ENCODE measurements at regions not wholly inside any gene's neighbourhood (a gene's known extent, or its start where the extent isn't known, plus 50 kb on each side); places are given as distances from the start of the nearest gene placed in this dataset.
A peak's percentile ranks its signal among the peaks of the same experiment; 100 is the strongest.
"Not testable (repeated sequence)": the region's sequence is repeated elsewhere in the genome, so short reads cannot be mapped to it uniquely, and the experiment has no call there.

GRCh38 chr9:78695519-78695918 is 398.6 kb downstream of the PSAT1 start:
- Histone ChIP-seq H3K4me3 (ENCODE audit: low read length) (no peak overlapping the region), H3K4me1 (ENCODE audit: control insufficient read depth, insufficient read depth, low read length) (no peaks in the 10 kb centered on the region), H3K9me3 (ENCODE audit: control insufficient read depth, low read length) (no peaks in the 10 kb centered on the region), H3K36me3 (ENCODE audit: control insufficient read depth, insufficient read depth, low read length, severe bottlenecking) (no peaks in the 10 kb centered on the region), H3K27me3 (replicated peaks; ENCODE audit: control insufficient read depth, insufficient read depth, low read length) (no peaks in the 10 kb centered on the region), H3K9ac (ENCODE audit: low read length) (no peak overlapping the region)
- DNase-seq (ENCODE audit: low read depth), result no peak

GRCh38 chr9:78697618-78698017 is 400.7 kb downstream of the PSAT1 start:
- no peak overlapping the region for H3K9ac ChIP-seq (ENCODE audit: low read length)
- H3K27me3 ChIP-seq (replicated peaks; ENCODE audit: control insufficient read depth, insufficient read depth, low read length), result no peaks in the 10 kb centered on the region
- H3K4me3 ChIP-seq (ENCODE audit: low read length), result no peak overlapping the region

GRCh38 chr9:78698371-78698770 is 401.4 kb downstream of the PSAT1 start:
- Histone ChIP-seq H3K27me3 (replicated peaks; ENCODE audit: control insufficient read depth, insufficient read depth, low read length) (no peaks in the 10 kb centered on the region), H3K9ac (ENCODE audit: low read length) (no peak overlapping the region), H3K36me3 (ENCODE audit: control insufficient read depth, insufficient read depth, low read length, severe bottlenecking) (no peaks in the 10 kb centered on the region), H3K9me3 (ENCODE audit: control insufficient read depth, low read length) (no peaks in the 10 kb centered on the region), H3K4me1 (ENCODE audit: control insufficient read depth, insufficient read depth, low read length) (no peaks in the 10 kb centered on the region), H3K4me3 (ENCODE audit: low read length) (no peak overlapping the region)
- no peak for DNase-seq (ENCODE audit: low read depth)

More at GRCh38 chr9:78697618-78698017, 400.7 kb downstream of the PSAT1 start:
- peak; percentile 24 for DNase-seq (ENCODE audit: low read depth)
- no peaks in the 10 kb centered on the region for H3K36me3 ChIP-seq (ENCODE audit: control insufficient read depth, insufficient read depth, low read length, severe bottlenecking)
- H3K9me3 ChIP-seq (ENCODE audit: control insufficient read depth, low read length), result no peaks in the 10 kb centered on the region
- H3K4me1 ChIP-seq (ENCODE audit: control insufficient read depth, insufficient read depth, low read length), result no peaks in the 10 kb centered on the region

- not testable (repeated sequence) for H3K9ac ChIP-seq (ENCODE audit: low read length); H3K36me3 ChIP-seq (ENCODE audit: control insufficient read depth, insufficient read depth, low read length, severe bottlenecking); H3K4me1 ChIP-seq (ENCODE audit: control insufficient read depth, insufficient read depth, low read length); H3K4me3 ChIP-seq (ENCODE audit: low read length); DNase-seq (ENCODE audit: low read depth); H3K27me3 ChIP-seq (replicated peaks; ENCODE audit: control insufficient read depth, insufficient read depth, low read length); H3K9me3 ChIP-seq (ENCODE audit: control insufficient read depth, low read length)
Measured at GRCh38 chr9:78699217-78699616, 402.3 kb downstream of the PSAT1 start.

GRCh38 chr9:78704153-78704552 is 407.2 kb downstream of the PSAT1 start:
- not testable (repeated sequence) for H3K36me3 ChIP-seq (ENCODE audit: control insufficient read depth, insufficient read depth, low read length, severe bottlenecking); DNase-seq (ENCODE audit: low read depth); H3K4me3 ChIP-seq (ENCODE audit: low read length); H3K9me3 ChIP-seq (ENCODE audit: control insufficient read depth, low read length); H3K27me3 ChIP-seq (replicated peaks; ENCODE audit: control insufficient read depth, insufficient read depth, low read length); H3K9ac ChIP-seq (ENCODE audit: low read length); H3K4me1 ChIP-seq (ENCODE audit: control insufficient read depth, insufficient read depth, low read length)

GRCh38 chr9:78707080-78707479 is 410.2 kb downstream of the PSAT1 start:
- peaks cover 8% of the 10 kb centered on the region for H3K4me1 ChIP-seq (ENCODE audit: control insufficient read depth, insufficient read depth, low read length)
- H3K9me3 ChIP-seq (ENCODE audit: control insufficient read depth, low read length), result no peaks in the 10 kb centered on the region
- H3K9ac ChIP-seq (ENCODE audit: low read length), result peak overlapping the region; percentile 38
- no peaks in the 10 kb centered on the region for H3K27me3 ChIP-seq (replicated peaks; ENCODE audit: control insufficient read depth, insufficient read depth, low read length)
- DNase-seq (ENCODE audit: low read depth), result no peak
- H3K36me3 ChIP-seq (ENCODE audit: control insufficient read depth, insufficient read depth, low read length, severe bottlenecking), result no peaks in the 10 kb centered on the region
- H3K4me3 ChIP-seq (ENCODE audit: low read length), result peak overlapping the region; percentile 24

- Histone ChIP-seq H3K4me3 (ENCODE audit: low read length) (peak overlapping the region; percentile 24), H3K27me3 (replicated peaks; ENCODE audit: control insufficient read depth, insufficient read depth, low read length) (no peaks in the 10 kb centered on the region), H3K9ac (ENCODE audit: low read length) (peak overlapping the region; percentile 38), H3K9me3 (ENCODE audit: control insufficient read depth, low read length) (no peaks in the 10 kb centered on the region), H3K36me3 (ENCODE audit: control insufficient read depth, insufficient read depth, low read length, severe bottlenecking) (no peaks in the 10 kb centered on the region), H3K4me1 (ENCODE audit: control insufficient read depth, insufficient read depth, low read length) (peaks cover 8% of the 10 kb centered on the region)
- DNase-seq (ENCODE audit: low read depth), result peak; percentile 74
Measured at GRCh38 chr9:78707481-78707991, 410.6 kb downstream of the PSAT1 start.

- Histone ChIP-seq H3K27me3 (replicated peaks; ENCODE audit: control insufficient read depth, insufficient read depth, low read length) (no peaks in the 10 kb centered on the region), H3K9ac (ENCODE audit: low read length) (no peak overlapping the region), H3K4me3 (ENCODE audit: low read length) (no peak overlapping the region), H3K9me3 (ENCODE audit: control insufficient read depth, low read length) (no peaks in the 10 kb centered on the region), H3K4me1 (ENCODE audit: control insufficient read depth, insufficient read depth, low read length) (no peaks in the 10 kb centered on the region), H3K36me3 (ENCODE audit: control insufficient read depth, insufficient read depth, low read length, severe bottlenecking) (no peaks in the 10 kb centered on the region)
- DNase-seq (ENCODE audit: low read depth), result no peak
Measured at GRCh38 chr9:78712903-78713613, 416.1 kb downstream of the PSAT1 start.

GRCh38 chr9:78713614-78714405 is 416.9 kb downstream of the PSAT1 start:
- Histone ChIP-seq H3K36me3 (ENCODE audit: control insufficient read depth, insufficient read depth, low read length, severe bottlenecking) (no peaks in the 10 kb centered on the region), H3K4me3 (ENCODE audit: low read length) (no peak overlapping the region), H3K9ac (ENCODE audit: low read length) (no peak overlapping the region), H3K4me1 (ENCODE audit: control insufficient read depth, insufficient read depth, low read length) (no peaks in the 10 kb centered on the region), H3K27me3 (replicated peaks; ENCODE audit: control insufficient read depth, insufficient read depth, low read length) (no peaks in the 10 kb centered on the region), H3K9me3 (ENCODE audit: control insufficient read depth, low read length) (no peaks in the 10 kb centered on the region)
- DNase-seq (ENCODE audit: low read depth), result peak; percentile 24

- Histone ChIP-seq H3K4me1 (ENCODE audit: control insufficient read depth, insufficient read depth, low read length) (no peaks in the 10 kb centered on the region), H3K36me3 (ENCODE audit: control insufficient read depth, insufficient read depth, low read length, severe bottlenecking) (no peaks in the 10 kb centered on the region), H3K9ac (ENCODE audit: low read length) (no peak overlapping the region), H3K9me3 (ENCODE audit: control insufficient read depth, low read length) (no peaks in the 10 kb centered on the region), H3K27me3 (replicated peaks; ENCODE audit: control insufficient read depth, insufficient read depth, low read length) (no peaks in the 10 kb centered on the region), H3K4me3 (ENCODE audit: low read length) (no peak overlapping the region)
- peak; percentile 46 for DNase-seq (ENCODE audit: low read depth)
Measured at GRCh38 chr9:78714576-78714975, 417.7 kb downstream of the PSAT1 start.

- H3K4me3 ChIP-seq (ENCODE audit: low read length); H3K9me3 ChIP-seq (ENCODE audit: control insufficient read depth, low read length); H3K36me3 ChIP-seq (ENCODE audit: control insufficient read depth, insufficient read depth, low read length, severe bottlenecking); H3K27me3 ChIP-seq (replicated peaks; ENCODE audit: control insufficient read depth, insufficient read depth, low read length); H3K4me1 ChIP-seq (ENCODE audit: control insufficient read depth, insufficient read depth, low read length); DNase-seq (ENCODE audit: low read depth); H3K9ac ChIP-seq (ENCODE audit: low read length): not testable (repeated sequence)
Measured at GRCh38 chr9:78719029-78719428, 422.1 kb downstream of the PSAT1 start.

Data from adipocyte (in vitro differentiated cells).